RWPE2 (cell line): ENCODE measurements at regions not wholly inside any gene's neighbourhood (a gene's known extent, or its start where the extent isn't known, plus 50 kb on each side); places are given as distances from the start of the nearest gene placed in this dataset.
"Not testable (repeated sequence)": the region's sequence is repeated elsewhere in the genome, so short reads cannot be mapped to it uniquely, and the experiment has no call there.

Experiments used
- ATAC-seq: fragments of 200-7000 bp; cut with Tn5 transposase; 3 replicates; pipeline ENCODE4 v1.9.1; 2021; ENCODE audit warnings: low read depth
- DNase-seq: peaks from one replicate; pipeline ENCODE4 v3.0.0-alpha.2; 2020; ENCODE audit warnings: low spot score
- H3K27ac ChIP-seq: fragments of 450-650 bp; 2 replicates; pipeline ENCODE4 v1.5.1; 2017; ENCODE audit warnings: mild to moderate bottlenecking; ENCODE audit not compliant: poor library complexity, severe bottlenecking
- H3K27me3 ChIP-seq: fragments of 250-450 bp; sonication (Bioruptor Pico); 2 replicates; pipeline ENCODE4 v1.5.1; 2021; ENCODE audit warnings: mild to moderate bottlenecking, moderate library complexity; ENCODE audit not compliant: insufficient read depth, poor library complexity, severe bottlenecking
- H3K36me3 ChIP-seq: fragments of 250-450 bp; sonication (Bioruptor Pico); 2 replicates; pipeline ENCODE4 v1.5.1; 2020; ENCODE audit warnings: low read depth, mild to moderate bottlenecking, moderate library complexity
- H3K4me1 ChIP-seq: fragments of 250-450 bp; sonication (Bioruptor Pico); 2 replicates; pipeline ENCODE4 v1.5.1; 2021; ENCODE audit warnings: mild to moderate bottlenecking, moderate library complexity; ENCODE audit not compliant: insufficient read depth, poor library complexity, severe bottlenecking
- H3K4me3 ChIP-seq: fragments of 250-450 bp; sonication (Bioruptor Pico); 2 replicates; pipeline ENCODE4 v1.5.1; 2021; ENCODE audit warnings: mild to moderate bottlenecking, moderate library complexity; ENCODE audit not compliant: severe bottlenecking
- H3K9me3 ChIP-seq: fragments of 250-450 bp; sonication (Bioruptor Pico); 2 replicates; pipeline ENCODE4 v1.5.1; 2021; ENCODE audit warnings: mild to moderate bottlenecking, moderate library complexity; ENCODE audit not compliant: severe bottlenecking
- CTCF ChIP-seq: fragments of 450-650 bp; IDR thresholded peaks from one replicate; pipeline ENCODE4 v1.5.1; 2017; ENCODE audit warnings: mild to moderate bottlenecking, moderate library complexity; ENCODE audit not compliant: poor library complexity, severe bottlenecking

- no peaks in the 10 kb centered on the region for H3K4me1 ChIP-seq
- H3K4me3 ChIP-seq: no peak overlapping the region
- DNase-seq (no peak), ATAC-seq (no peak)
- no peak overlapping the region for H3K27ac ChIP-seq
- no peaks in the 10 kb centered on the region for H3K27me3 ChIP-seq
- no peak for TF ChIP-seq CTCF
- no peaks in the 10 kb centered on the region for H3K36me3 ChIP-seq
- H3K9me3 ChIP-seq: no peaks in the 10 kb centered on the region
Measured at GRCh38 chr20:26308961-26309360, 612.3 kb upstream of the ZNF337 start.

GRCh38 chr20:26295006-26295405 lies 598.4 kb upstream of the ZNF337 start:
- no peaks in the 10 kb centered on the region for H3K36me3 ChIP-seq

GRCh38 chr20:26288379-26289061 lies 591.9 kb upstream of the ZNF337 start:
- H3K9me3 ChIP-seq, H3K36me3 ChIP-seq, H3K27me3 ChIP-seq, H3K4me3 ChIP-seq, DNase-seq, ATAC-seq, H3K4me1 ChIP-seq, H3K27ac ChIP-seq: not testable (repeated sequence)

More at GRCh38 chr20:26295006-26295405, 598.4 kb upstream of the ZNF337 start:
- ATAC-seq (no peak), DNase-seq (no peak)
- no peaks in the 10 kb centered on the region for H3K9me3 ChIP-seq
- no peaks in the 10 kb centered on the region for H3K27me3 ChIP-seq
- H3K27ac ChIP-seq: no peak overlapping the region
- no peaks in the 10 kb centered on the region for H3K4me1 ChIP-seq
- no peak overlapping the region for H3K4me3 ChIP-seq
- no peak for TF ChIP-seq CTCF

- H3K4me3 ChIP-seq: no peak overlapping the region
- no peaks in the 10 kb centered on the region for H3K36me3 ChIP-seq
- no peak for ATAC-seq
- no peaks in the 10 kb centered on the region for H3K4me1 ChIP-seq
- no peaks in the 10 kb centered on the region for H3K9me3 ChIP-seq
- no peak overlapping the region for H3K27ac ChIP-seq
- DNase-seq: no peak
- no peaks in the 10 kb centered on the region for H3K27me3 ChIP-seq
- TF ChIP-seq CTCF: no peak
Measured at GRCh38 chr20:26279238-26279637, 582.6 kb upstream of the ZNF337 start.

GRCh38 chr20:26277339-26277738 lies 580.7 kb upstream of the ZNF337 start:
- Histone ChIP-seq H3K27me3 (no peaks in the 10 kb centered on the region), H3K9me3 (no peaks in the 10 kb centered on the region), H3K4me3 (no peak overlapping the region), H3K4me1 (no peaks in the 10 kb centered on the region), H3K27ac (no peak overlapping the region), H3K36me3 (no peaks in the 10 kb centered on the region)
- DNase-seq: no peak
- no peak for ATAC-seq
- no peak for TF ChIP-seq CTCF
